Activated CD8-positive, alpha-beta memory T cell treated with anti-CD3 and anti-CD28 coated beads, Interleukin-2, amount 50 U/mL, for 4 hours (primary cell): ENCODE measurements at regions not wholly inside any gene's neighbourhood (a gene's known extent, or its start where the extent isn't known, plus 50 kb on each side); places are given as distances from the start of the nearest gene placed in this dataset.
"Not testable (repeated sequence)": the region's sequence is repeated elsewhere in the genome, so short reads cannot be mapped to it uniquely, and the experiment has no call there.

Experiments used
- DNase-seq: peaks from one replicate; pipeline ENCODE4 v3.0.0-alpha.2; 2020

DNA sequence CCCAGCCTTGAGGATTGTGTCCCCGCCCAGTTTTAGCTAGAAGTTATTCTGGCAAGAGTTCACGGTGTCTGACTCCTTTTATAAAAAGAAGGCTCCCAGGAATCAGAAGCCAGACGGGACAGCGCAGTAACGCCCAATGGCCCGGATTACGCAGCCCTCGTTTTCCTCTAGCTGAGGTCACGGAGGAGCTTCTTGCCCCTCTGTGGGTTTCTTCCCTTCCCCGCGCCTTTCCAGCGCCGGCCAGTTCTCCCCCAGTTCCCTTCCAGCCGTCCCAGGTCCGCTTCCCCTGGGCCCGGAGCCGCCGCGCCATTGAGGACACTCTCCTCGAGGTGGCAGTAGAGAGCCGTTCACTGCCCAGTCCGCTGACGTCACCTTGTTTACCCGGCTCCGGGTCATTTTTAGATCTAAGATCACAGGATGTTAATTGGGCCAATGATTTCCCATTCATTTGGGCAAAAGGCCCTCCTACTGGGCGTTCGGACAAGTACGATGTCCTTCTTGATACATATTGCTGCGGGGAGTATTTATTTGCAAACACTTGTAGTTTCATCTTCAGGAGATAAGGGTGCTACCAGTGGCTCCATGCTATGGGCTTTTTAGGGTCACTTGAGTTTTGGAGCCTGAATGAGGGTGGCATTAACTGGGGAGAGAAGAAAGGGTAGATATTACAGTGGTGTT lies 81.5 kb upstream of the PPM1B start:
- DNase-seq, result peak; percentile 85

DNA sequence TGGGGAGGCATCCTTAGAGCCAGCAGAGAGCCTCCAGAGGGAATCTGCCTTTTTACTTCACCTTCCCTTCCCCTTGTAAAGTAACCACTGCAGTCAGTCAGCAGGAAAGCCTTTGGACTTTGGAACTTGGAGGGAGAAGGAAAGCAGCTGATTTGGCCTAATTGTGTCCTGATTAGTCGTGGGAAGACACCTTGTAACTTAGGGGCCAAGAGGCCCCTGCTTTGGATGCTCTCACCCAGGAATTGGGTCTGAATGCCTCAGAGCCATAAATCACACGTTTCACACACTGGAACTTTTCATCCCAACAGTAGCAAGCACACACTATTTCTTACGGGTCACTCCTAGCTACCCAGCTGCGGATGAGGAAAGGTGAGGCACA lies 81.0 kb upstream of the PPM1B start:
- DNase-seq, result no peak

DNA sequence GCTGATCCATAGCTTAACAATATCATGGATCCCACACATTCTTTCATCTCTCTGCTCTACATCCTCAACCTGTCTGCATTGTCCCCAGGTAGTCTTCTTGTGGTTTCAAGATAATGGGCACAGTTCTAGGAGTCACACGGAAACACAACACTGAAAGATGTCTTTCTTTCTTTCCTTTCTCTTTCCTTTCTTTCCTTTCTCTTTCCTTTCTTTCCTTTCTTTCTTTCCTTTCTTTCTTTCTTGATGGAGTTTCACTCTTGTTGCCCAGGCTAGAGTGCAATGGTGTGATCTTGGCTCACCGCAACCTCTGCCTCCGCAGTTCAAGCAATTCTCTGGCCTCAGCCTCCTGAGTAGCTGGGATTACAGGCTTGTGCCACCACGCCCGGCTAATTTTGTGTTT lies 76.2 kb upstream of the PPM1B start:
- not testable (repeated sequence) for DNase-seq

DNA sequence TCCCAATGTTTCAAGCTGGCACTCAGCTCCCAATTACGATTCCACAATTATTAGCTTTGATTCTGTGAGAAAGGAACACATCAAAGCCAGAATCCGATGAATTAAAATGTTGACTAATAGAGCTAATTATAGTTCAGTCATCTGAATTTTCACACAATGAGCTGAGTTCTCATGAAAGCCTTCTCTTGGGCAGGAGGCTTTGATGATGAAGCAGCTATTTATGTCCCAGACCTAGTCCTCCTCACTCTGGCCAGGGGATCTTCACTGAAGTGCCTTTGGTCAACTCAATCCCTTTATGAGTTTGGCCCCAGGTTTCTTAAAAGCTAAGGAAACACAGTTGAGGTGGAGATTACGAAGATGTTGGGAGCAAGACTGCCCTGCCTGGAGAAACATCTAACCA lies 74.7 kb upstream of the PPM1B start:
- DNase-seq, result no peak

DNA sequence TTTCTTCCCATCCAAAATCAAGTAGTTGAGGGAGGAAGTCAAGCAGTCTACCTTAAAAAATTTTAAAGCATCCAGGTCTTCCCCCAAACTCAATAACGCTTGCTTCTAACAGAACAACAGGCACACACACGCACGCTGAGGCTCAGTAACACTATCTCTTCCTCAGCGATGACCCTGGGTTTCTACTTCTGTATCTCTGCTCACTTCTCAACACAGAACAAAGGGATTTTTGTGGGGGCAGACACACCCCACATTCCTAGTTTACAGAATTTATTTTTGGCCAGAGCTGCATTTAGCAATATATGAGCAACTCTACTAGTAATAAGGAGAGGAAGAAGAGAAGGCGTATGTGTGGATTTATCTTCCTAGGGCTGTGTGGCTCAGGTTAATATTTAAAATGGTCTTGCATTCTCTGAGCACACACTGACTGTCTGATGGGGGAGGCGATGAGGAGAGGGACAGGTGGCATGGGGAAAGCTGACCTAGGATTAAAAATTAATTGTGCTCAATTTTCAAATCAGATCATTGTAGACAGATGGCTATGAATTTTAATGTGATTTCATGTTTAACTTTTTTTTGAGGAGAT lies 71.3 kb upstream of the PPM1B start:
- DNase-seq, result no peak

DNA sequence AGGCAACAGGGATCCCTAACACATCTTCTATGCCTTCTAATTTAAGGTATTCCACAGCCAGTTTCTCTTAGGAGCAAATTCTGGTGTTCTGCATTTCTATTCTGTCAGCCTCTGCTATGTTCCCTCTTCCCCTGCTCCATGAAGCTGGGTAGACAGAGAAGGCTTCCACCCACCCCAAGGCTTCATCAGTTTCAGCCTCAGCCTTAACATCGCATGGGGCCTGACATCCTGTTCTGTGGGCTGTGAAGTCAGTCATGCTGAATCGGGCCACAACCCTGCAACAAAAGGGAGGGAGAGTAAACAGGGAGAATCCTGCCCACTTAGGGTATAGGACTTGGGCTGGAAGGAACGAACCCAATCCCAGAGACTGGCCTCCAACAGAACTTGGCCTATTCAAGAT lies 70.6 kb upstream of the PPM1B start:
- DNase-seq, result no peak

DNA sequence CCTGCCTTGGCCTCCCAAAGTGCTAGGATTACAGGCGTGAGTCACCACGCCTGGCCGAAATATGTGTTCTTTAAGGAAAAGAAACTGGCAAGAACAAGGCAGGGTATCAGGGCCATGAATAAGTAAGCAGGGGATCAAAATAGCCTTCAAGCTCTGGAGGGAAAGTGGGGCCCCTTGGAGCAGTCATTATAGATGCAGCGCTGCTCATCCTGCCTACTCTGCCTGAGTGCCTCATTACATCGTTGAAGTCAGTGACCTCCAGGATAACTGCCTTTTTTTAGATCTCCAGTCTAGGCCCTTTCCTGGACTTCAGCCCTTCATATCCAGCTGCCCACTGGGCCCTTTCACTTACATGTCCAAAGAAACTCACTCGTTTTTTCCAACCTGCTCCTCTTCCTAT lies 69.8 kb upstream of the PPM1B start:
- no peak for DNase-seq

DNA sequence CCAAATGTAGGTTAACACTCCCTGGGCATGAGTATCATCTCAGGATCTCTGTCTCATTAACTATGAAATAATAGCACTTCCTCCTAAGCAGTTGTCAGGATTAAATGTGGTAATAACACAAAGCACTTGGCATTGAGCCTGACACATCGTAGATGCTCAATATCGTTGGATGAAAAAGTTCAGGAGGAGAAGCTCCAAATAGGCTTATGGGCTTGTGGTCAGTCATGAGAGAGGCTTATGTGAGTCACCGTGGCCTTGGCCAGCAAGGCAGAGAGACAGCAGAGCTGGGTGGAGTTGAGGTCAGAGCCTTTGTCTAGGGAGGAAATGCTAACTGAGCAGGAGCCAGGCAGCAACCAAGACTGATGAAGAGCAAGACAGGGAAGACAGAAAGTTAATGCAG lies 68.3 kb upstream of the PPM1B start:
- no peak for DNase-seq

DNA sequence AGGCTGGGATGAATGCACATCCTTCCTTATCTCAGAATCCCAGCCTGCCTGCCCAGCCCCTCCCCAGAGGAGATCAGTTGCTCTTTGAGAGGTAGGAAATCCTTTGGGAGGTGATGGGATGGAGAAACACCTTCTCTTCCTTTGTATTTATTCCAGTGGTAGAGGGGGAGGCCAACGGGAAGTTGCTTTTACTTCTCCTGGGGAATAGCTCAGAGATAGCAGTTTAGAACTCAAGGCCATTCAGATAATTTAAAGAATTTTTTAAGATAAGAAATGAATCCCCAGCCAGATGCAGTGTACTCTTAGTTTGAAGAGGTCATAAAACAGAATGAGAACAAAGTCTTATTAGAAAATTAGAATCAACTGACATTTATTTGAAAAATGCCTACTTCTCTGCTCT lies 67.4 kb upstream of the PPM1B start:
- no peak for DNase-seq

DNA sequence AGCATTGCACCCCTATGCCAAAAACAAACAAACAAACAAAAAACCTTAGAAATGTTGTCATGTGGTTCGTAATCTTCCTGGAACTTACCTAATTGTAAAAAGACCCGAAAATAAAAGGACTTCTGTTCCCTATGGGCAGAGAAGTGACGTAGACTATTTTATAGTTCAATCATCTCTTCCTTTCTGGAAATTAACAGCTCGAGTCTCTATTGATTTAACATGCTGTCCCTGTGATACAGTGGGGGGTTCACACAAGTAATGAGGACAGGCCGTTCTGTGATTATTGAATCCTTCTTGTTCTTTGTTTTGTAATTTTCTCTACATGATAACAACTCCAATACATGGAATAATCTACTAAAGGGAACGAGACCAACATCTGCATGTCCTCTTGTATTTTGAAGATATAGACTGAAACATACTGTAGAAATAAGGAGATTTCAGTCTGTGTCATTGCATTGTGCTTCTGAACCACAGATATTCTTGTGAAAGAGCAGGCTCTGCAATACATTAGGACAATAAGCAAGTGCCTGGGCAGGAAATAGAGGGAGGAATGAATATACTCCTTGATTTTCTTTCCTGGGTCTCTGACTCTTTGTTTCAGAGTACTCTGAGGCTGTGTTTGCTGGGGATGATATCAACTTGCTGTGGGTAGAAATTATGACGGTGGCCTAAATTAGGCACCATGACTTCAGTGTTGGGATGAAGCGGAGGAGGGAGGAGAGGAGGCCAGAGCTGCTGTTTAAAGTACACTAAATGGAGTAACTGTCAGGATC lies 65.7 kb upstream of the PPM1B start:
- DNase-seq, result no peak

DNA sequence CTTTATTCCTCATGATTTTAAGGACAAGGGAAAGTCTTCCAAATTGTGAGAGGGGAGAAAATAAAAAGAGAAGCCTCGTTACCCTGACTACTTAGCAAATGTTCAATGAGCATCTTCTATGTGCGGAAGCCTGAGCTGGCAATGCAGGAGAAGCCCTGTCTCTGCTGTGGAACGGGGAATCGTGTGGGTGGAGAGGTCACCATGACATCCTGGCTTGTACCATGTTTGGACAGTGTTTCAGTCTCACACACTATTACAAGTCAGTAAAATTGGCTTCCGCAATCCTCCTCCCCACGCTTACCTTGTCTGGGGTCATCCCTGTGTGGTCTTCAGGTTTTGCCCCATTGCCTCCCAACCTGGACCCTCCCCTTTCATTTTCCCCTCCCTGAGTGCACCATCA lies 65.0 kb upstream of the PPM1B start:
- DNase-seq, result no peak

DNA sequence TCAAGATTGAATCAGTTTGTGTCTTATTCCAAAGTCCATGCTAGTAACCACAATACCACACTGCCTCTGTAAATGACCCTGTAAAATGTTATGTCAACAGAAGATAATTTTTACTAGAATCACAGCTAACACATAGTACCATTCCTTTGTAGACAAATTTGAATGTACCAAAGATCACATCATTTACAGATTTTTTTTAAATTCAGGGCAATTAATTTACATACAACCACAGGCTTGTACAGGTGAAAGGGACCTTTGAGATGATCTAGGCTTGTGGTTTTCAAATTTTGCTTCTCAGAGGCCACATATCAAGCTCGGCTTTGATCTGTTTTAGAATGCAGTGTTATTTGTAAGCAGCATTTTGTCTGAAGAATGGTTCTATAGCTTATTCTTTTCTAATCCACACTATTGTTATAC lies 63.8 kb upstream of the PPM1B start:
- DNase-seq, result no peak

DNA sequence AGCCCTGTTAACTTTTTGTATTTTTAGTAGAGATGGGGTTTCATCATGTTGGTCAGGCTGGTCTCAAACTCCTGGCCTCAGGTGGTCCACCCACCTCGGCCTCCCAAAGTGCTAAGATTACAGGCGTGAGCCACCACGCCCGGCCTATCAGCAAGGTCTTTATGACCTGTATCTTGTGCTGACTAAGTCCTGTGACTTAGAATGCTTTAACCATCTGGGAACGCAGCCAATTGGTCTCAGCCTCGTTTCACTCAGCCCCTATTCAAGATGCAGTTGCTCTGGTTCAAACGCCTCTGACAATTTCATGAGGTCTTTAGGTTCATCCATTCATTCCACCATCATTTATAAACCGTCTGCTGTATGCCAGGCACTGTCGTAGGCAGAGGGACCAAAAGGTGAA lies 62.2 kb upstream of the PPM1B start:
- not testable (repeated sequence) for DNase-seq

DNA sequence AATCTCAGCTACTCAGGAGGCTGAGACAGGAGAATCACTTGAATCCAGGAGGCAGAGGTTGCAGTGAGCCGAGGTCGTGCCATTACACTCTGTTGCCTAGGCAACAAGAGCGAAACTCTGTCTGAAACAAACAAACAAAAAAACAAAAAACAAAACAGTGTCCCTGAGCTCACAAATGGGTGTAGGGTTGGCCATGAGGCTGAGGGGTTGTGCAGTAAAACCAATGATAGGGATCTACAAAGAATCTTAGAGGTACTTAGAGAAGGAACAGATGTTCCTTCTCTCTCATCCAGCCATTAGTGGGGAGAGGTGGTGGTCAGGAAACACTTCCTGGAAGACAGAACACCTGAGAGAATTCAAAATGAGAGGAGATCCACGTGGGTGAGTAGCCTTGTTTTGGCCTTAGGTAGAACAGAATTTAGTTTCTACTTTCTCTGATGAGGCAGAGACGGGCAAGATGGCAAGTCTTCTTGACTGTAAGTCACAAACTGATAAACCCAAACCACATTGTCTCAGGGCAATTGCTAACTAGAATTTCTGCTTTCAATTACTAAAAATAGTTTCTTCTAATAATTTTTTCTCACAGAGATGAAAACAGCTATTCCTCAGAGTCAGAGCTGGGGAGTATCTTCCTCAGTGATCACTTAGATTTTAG lies 61.5 kb upstream of the PPM1B start:
- no peak for DNase-seq

DNA sequence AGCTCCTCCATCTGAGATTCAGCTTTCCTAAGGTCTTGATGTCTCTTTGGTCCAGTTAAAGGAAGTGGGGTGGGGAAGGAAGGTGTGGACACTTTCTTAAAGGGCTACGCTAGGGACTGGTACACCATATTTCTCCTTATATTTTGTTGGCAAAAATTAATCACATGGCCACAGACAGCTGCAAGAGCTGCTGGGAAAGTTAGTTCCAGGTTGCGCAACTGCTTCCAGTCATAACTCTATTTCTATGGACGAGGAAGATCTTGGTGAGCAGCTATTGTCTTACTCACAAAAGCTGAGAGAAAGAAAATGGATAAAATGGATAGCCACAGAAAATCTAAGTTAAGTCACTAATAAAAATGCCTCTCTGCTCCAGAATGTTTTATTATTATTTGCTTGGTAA lies 60.7 kb upstream of the PPM1B start:
- DNase-seq, result no peak

DNA sequence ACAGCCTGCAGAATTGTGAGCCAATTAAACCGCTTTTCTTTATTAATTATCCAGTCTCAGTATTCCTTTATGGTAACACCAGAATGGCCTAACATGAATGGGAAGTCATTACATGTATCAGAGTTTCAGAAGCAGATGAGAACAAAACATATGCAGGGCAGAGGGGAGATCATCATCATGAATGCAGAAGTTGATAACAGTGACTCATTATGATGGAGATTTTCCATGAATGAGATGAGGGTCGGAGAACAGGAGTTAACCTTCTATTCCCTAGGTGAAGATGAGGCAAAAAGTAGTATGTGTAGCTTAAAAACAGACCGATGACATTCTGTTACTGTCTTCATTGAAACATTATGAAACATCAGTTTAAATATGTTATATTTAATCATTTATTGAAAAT lies 59.5 kb upstream of the PPM1B start:
- no peak for DNase-seq

DNA sequence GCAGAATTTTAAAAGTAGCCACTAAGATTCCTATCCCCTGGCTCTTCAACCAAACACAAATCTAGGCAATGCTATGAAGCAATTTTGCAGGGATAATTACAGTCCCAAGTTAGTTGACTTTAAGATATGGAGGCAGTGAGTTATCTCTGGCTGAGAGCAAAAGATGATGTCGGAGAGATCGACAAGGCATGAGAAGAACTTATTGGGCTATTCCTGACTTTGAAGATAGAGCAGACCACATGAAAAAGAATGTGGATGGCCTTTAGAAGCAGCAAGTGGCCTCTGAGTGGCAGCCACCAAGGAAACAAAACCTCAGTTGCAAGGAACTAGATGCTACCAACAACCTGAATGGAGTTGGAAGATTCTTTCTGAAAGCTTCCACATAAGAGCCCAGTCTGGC lies 58.2 kb upstream of the PPM1B start:
- DNase-seq, result no peak

DNA sequence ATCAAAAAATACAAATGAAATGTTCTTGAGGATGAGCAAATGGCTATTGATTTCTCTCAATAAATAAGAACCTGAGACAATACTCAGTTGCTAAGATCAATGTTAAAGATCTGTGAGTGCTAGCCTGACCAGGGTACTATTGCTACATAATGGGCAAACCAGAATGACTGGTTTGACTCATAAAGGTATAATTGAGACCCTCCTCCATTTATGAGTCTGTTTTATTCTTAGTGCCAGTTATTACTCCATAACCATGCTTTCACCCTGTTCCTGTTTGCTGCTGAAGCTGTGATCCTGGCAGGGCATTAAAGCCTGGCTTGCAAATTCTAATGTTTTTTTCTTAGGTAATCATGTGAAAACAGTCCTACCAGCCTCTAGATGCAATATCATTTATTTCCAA lies 56.6 kb upstream of the PPM1B start:
- DNase-seq, result no peak

DNA sequence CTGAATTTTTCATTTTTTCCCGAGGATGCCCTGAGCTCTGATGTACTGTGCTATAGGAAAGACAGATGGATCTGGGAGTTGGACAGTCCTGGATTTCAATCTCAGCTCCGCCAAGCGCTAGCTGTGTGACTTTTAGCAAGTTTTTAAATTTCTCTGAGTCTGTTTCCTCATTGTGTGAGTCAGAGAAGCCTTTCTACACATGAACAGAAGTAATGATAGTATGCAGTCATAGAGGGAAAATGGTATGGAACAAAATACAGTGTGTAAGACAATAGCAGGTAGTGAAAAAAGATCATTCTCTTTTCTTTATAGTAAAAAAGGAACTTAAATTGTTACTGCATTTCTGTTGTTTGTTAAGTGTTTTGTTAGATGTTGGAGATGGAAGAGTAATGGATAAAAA lies 52.4 kb upstream of the PPM1B start:
- no peak for DNase-seq

DNA sequence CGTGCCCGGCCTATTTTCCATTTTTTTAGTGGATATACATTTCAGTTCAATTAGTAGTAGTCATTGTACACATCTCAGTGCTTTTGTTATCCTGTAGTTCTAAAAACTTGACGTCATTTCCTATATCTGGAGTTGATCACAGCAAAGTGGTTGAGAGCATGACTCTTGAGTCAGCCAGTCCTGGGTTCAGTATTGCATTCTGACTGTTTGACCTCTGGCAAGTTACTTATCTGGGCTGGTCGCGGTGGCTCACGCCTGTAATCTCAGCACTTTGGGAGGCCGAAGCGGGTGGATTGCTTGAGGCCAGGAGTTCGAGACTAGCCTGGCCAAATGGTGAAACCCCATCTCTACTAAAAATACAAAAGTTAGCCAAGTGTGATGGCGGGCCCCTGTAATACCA lies 50.4 kb upstream of the PPM1B start:
- DNase-seq, result no peak
